HEK293 (cell line): ENCODE measurements at regions not wholly inside any gene's neighbourhood (a gene's known extent, or its start where the extent isn't known, plus 50 kb on each side); places are given as distances from the start of the nearest gene placed in this dataset.
"Not testable (repeated sequence)": the region's sequence is repeated elsewhere in the genome, so short reads cannot be mapped to it uniquely, and the experiment has no call there.

Experiments used
- CTCF ChIA-PET: fragments of 350-600 bp; formaldehyde crosslinking; extraction: SDS; loops from one replicate; lab custom pipeline; 2021; ENCODE audit warnings: antibody characterized with exemption; lab: Yijun Ruan, JAX
- POLR2A ChIA-PET: fragments of 300-600 bp; formaldehyde crosslinking; extraction: SDS; loops from one replicate; lab custom pipeline; 2020; ENCODE audit warnings: antibody characterized with exemption, inconsistent platforms; lab: Yijun Ruan, JAX
- H3K27ac ChIP-seq: fragments of 200-500 bp; sonication (Bioruptor generic); 2 replicates; pipeline ENCODE4 v1.5.1; 2014; ENCODE audit warnings: low read depth, low read length, control low read depth, inconsistent platforms; ENCODE audit errors: extremely low read depth
- H3K36me3 ChIP-seq, 2 experiments: fragments of 200-500 bp in 1 of 2; sonication (Bioruptor generic) in 1 of 2; 1 replicate in 1 of 2; 2 replicates in 1 of 2; pipeline ENCODE4 v1.5.1; 2014 to 2017; ENCODE audit warnings: inconsistent platforms in 2 of 2, low read length in 2 of 2; ENCODE audit not compliant: control insufficient read depth in 2 of 2, insufficient read depth in 1 of 2
- H3K4me1 ChIP-seq: fragments of 200-500 bp; sonication (Bioruptor generic); 2 replicates; pipeline ENCODE4 v1.5.1; 2014; ENCODE audit warnings: mild to moderate bottlenecking, low read length, inconsistent platforms; ENCODE audit not compliant: control insufficient read depth, insufficient read depth
- H3K4me3 ChIP-seq: 2 replicates; pipeline ENCODE4 v1.5.1; 2011; ENCODE audit warnings: low read depth, mild to moderate bottlenecking, control low read depth, low read length, moderate library complexity
- H3K9me3 ChIP-seq: fragments of 200-500 bp; sonication (Bioruptor generic); 2 replicates; pipeline ENCODE4 v1.5.1; 2014; ENCODE audit warnings: low read depth, low read length, inconsistent platforms; ENCODE audit not compliant: control insufficient read depth, insufficient read depth
- HOXA7 ChIP-seq: sonication (generic); formaldehyde crosslinking; IDR thresholded peaks from 2 replicates; pipeline ENCODE4 v1.8.1; 2022; ENCODE audit warnings: missing genetic modification reagents, borderline replicate concordance
- ZEB2 ChIP-seq: fragments of 450-650 bp; formaldehyde crosslinking; IDR thresholded peaks from 2 replicates; pipeline ENCODE4 v1.5.1; 2016; ENCODE audit warnings: missing biosample characterization, missing genetic modification characterization
- ZNF121 ChIP-seq: fragments of 450-650 bp; formaldehyde crosslinking; IDR thresholded peaks from 2 replicates; pipeline ENCODE4 v1.5.1; 2016; ENCODE audit warnings: missing biosample characterization, missing genetic modification characterization
- ZNF341 ChIP-seq: fragments of 450-650 bp; formaldehyde crosslinking; IDR thresholded peaks from 2 replicates; pipeline ENCODE4; 2016; ENCODE audit warnings: low read depth, missing biosample characterization, missing genetic modification characterization
- ZNF510 ChIP-seq: fragments of 450-650 bp; formaldehyde crosslinking; IDR thresholded peaks from 2 replicates; pipeline ENCODE4 v1.5.1; 2018; ENCODE audit warnings: mild to moderate bottlenecking, missing genetic modification characterization, missing biosample characterization; ENCODE audit not compliant: insufficient replicate concordance
- ZNF521 ChIP-seq: fragments of 450-650 bp; formaldehyde crosslinking; IDR thresholded peaks from 2 replicates; pipeline ENCODE4 v1.5.1; 2017; ENCODE audit warnings: missing biosample characterization, mild to moderate bottlenecking, missing genetic modification characterization
- ZNF610 ChIP-seq: fragments of 450-650 bp; formaldehyde crosslinking; IDR thresholded peaks from 2 replicates; pipeline ENCODE4 v1.5.1; 2016; ENCODE audit warnings: missing biosample characterization, missing genetic modification characterization, borderline replicate concordance
- ZNF658 ChIP-seq: fragments of 450-650 bp; formaldehyde crosslinking; IDR thresholded peaks from 2 replicates; pipeline ENCODE4; 2016; ENCODE audit warnings: missing biosample characterization, missing genetic modification characterization
- TF ChIP-seq, protein P1 (sequence below): sonication (generic); formaldehyde crosslinking; IDR thresholded peaks from 2 replicates; pipeline ENCODE4 v1.8.1; 2022; ENCODE audit warnings: mild to moderate bottlenecking, moderate library complexity, missing genetic modification reagents
- TF ChIP-seq, protein P2 (sequence below): fragments of 450-650 bp; formaldehyde crosslinking; IDR thresholded peaks from 2 replicates; pipeline ENCODE4 v1.5.1; 2016; ENCODE audit warnings: missing biosample characterization, missing genetic modification characterization
- TF ChIP-seq, protein P3 (sequence below): fragments of 450-650 bp; formaldehyde crosslinking; IDR thresholded peaks from 2 replicates; pipeline ENCODE4 v1.5.1; 2016; ENCODE audit warnings: missing biosample characterization, missing genetic modification characterization
- TF ChIP-seq, protein P4 (sequence below): fragments of 450-650 bp; formaldehyde crosslinking; IDR thresholded peaks from 2 replicates; pipeline ENCODE4 v1.5.1; 2017; ENCODE audit warnings: missing biosample characterization, mild to moderate bottlenecking, missing genetic modification characterization, moderate library complexity
- TF ChIP-seq, protein P5 (sequence below): fragments of 450-650 bp; formaldehyde crosslinking; IDR thresholded peaks from 2 replicates; pipeline ENCODE4 v1.5.1; 2017; ENCODE audit warnings: missing biosample characterization, missing genetic modification characterization
- TF ChIP-seq, protein P6 (sequence below): fragments of 450-650 bp; formaldehyde crosslinking; IDR thresholded peaks from 2 replicates; pipeline ENCODE4 v1.5.1; 2016; ENCODE audit warnings: missing biosample characterization, missing genetic modification characterization

DNA sequence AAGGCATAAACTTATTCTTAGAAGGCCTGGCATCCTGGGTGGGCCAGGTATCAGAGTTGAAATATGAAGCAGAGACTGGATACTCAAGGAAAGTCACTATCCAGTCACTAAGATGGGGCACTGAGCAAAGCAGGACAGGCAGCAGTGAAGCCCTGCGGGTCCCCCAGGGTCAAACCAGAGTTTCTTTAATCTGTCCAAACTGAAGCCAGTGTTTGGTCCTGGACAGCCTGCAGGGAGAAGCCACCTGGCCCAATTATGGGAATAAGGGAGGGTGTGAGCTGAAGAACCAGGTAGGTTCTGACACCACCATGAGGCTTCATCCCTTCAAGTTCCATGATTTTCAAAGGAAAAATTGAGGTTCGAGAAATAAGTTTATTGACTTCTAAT lies 109.7 kb upstream of the FOXN2 start (continued):
- TF ChIP-seq, protein P1, sequence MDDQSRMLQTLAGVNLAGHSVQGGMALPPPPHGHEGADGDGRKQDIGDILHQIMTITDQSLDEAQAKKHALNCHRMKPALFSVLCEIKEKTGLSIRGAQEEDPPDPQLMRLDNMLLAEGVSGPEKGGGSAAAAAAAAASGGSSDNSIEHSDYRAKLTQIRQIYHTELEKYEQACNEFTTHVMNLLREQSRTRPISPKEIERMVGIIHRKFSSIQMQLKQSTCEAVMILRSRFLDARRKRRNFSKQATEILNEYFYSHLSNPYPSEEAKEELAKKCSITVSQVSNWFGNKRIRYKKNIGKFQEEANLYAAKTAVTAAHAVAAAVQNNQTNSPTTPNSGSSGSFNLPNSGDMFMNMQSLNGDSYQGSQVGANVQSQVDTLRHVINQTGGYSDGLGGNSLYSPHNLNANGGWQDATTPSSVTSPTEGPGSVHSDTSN (CRISPR knock-in tag): no peak
- TF ChIP-seq, protein P2, sequence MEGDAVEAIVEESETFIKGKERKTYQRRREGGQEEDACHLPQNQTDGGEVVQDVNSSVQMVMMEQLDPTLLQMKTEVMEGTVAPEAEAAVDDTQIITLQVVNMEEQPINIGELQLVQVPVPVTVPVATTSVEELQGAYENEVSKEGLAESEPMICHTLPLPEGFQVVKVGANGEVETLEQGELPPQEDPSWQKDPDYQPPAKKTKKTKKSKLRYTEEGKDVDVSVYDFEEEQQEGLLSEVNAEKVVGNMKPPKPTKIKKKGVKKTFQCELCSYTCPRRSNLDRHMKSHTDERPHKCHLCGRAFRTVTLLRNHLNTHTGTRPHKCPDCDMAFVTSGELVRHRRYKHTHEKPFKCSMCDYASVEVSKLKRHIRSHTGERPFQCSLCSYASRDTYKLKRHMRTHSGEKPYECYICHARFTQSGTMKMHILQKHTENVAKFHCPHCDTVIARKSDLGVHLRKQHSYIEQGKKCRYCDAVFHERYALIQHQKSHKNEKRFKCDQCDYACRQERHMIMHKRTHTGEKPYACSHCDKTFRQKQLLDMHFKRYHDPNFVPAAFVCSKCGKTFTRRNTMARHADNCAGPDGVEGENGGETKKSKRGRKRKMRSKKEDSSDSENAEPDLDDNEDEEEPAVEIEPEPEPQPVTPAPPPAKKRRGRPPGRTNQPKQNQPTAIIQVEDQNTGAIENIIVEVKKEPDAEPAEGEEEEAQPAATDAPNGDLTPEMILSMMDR: no peak
- TF ChIP-seq ZNF610 (tag by site-specific recombination) (no peak), HOXA7 (CRISPR knock-in tag) (no peak)
- TF ChIP-seq, all 188 proteins: peak for 0

DNA sequence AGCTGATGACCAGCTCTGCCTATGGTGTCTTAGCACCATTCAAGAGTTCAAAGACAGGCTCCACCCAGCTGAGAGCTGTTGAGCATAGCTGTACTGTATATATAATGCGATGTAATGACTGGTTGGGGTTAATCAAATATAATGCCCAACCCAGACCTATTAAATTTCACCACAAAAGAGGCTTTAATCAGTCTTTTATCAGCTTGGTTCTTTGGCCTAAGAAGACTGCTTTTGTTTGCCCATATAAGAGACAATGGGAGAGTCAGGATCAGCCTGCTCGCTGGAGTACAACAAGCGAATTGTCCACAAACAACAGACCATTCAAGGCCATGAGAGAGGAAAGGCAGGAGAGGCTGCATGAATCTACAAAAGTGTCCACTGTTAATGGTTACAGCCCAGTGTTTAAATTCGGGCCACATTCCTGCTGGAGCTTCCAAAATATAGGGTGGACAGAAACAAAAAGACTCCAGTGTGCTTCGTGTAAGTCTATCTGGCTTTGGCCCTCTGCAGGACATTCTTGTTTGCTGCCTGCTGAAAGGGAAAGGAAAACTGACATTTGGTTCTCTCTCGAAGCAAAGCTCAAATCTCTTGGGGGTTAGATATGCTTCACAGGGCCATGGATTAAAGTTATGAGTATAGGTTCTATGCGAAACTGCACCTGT lies 109.2 kb upstream of the FOXN2 start:
- ChIA-PET CTCF (interaction anchor here (1.2 kb wide), 1 partner anchor 98 kb away, joined by 4 read pairs; no protein-coding TSS in a partner anchor), POLR2A (no interaction called here)
- no peaks in the 10 kb centered on the region for H3K36me3 ChIP-seq
- TF ChIP-seq, protein P3, sequence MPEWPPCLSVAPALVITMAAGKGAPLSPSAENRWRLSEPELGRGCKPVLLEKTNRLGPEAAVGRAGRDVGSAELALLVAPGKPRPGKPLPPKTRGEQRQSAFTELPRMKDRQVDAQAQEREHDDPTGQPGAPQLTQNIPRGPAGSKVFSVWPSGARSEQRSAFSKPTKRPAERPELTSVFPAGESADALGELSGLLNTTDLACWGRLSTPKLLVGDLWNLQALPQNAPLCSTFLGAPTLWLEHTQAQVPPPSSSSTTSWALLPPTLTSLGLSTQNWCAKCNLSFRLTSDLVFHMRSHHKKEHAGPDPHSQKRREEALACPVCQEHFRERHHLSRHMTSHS (tag by site-specific recombination): no peak
- TF ChIP-seq, protein P4, sequence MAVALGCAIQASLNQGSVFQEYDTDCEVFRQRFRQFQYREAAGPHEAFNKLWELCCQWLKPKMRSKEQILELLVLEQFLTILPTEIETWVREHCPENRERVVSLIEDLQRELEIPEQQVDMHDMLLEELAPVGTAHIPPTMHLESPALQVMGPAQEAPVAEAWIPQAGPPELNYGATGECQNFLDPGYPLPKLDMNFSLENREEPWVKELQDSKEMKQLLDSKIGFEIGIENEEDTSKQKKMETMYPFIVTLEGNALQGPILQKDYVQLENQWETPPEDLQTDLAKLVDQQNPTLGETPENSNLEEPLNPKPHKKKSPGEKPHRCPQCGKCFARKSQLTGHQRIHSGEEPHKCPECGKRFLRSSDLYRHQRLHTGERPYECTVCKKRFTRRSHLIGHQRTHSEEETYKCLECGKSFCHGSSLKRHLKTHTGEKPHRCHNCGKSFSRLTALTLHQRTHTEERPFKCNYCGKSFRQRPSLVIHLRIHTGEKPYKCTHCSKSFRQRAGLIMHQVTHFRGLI: no peak
- TF ChIP-seq ZNF521 (tag by site-specific recombination) (no peak), ZNF341 (tag by site-specific recombination) (no peak), ZNF510 (tag by site-specific recombination) (no peak), ZNF121 (tag by site-specific recombination) (no peak), ZNF658 (tag by site-specific recombination) (no peak), ZEB2 (tag by site-specific recombination) (no peak)
- TF ChIP-seq, protein P5, sequence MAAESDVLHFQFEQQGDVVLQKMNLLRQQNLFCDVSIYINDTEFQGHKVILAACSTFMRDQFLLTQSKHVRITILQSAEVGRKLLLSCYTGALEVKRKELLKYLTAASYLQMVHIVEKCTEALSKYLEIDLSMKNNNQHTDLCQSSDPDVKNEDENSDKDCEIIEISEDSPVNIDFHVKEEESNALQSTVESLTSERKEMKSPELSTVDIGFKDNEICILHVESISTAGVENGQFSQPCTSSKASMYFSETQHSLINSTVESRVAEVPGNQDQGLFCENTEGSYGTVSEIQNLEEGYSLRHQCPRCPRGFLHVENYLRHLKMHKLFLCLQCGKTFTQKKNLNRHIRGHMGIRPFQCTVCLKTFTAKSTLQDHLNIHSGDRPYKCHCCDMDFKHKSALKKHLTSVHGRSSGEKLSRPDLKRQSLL (tag by site-specific recombination): no peak
- TF ChIP-seq, protein P6, sequence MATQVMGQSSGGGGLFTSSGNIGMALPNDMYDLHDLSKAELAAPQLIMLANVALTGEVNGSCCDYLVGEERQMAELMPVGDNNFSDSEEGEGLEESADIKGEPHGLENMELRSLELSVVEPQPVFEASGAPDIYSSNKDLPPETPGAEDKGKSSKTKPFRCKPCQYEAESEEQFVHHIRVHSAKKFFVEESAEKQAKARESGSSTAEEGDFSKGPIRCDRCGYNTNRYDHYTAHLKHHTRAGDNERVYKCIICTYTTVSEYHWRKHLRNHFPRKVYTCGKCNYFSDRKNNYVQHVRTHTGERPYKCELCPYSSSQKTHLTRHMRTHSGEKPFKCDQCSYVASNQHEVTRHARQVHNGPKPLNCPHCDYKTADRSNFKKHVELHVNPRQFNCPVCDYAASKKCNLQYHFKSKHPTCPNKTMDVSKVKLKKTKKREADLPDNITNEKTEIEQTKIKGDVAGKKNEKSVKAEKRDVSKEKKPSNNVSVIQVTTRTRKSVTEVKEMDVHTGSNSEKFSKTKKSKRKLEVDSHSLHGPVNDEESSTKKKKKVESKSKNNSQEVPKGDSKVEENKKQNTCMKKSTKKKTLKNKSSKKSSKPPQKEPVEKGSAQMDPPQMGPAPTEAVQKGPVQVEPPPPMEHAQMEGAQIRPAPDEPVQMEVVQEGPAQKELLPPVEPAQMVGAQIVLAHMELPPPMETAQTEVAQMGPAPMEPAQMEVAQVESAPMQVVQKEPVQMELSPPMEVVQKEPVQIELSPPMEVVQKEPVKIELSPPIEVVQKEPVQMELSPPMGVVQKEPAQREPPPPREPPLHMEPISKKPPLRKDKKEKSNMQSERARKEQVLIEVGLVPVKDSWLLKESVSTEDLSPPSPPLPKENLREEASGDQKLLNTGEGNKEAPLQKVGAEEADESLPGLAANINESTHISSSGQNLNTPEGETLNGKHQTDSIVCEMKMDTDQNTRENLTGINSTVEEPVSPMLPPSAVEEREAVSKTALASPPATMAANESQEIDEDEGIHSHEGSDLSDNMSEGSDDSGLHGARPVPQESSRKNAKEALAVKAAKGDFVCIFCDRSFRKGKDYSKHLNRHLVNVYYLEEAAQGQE: no peak
- H3K4me1 ChIP-seq: no peaks in the 10 kb centered on the region
- no peak overlapping the region for H3K27ac ChIP-seq
- no peak overlapping the region for H3K4me3 ChIP-seq
- H3K9me3 ChIP-seq: no peaks in the 10 kb centered on the region

DNA sequence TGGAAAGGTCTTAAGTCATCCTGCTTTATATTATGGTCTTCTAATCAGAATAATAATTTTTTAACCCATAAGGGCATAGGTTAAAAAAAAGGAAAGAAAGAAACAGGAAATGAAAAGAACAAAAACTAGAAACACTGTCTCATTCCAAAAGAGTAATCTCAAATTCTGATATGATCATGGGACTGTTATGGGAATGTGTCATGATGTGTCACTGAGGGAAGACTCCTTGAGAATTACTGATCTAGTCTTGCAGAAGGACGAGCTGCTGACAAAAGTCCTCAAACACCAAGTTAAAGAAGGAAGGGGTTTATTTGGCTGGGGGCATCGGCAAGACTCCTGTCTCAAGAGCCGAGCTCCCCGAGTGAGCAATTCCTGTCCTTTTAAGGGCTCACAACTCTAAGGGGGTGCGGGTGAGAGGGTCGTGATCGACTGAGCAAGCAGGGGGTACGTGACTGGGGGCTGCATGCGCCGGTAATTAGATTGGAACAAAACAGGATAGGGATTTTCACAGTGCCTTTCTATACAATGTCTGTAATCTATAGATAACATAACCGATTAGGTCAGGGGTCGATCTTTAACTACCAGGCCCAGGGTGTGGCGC lies 108.3 kb upstream of the FOXN2 start:
- H3K4me3 ChIP-seq, POLR2A ChIA-PET, H3K36me3 ChIP-seq, H3K4me1 ChIP-seq, H3K9me3 ChIP-seq, H3K27ac ChIP-seq: not testable (repeated sequence)
- CTCF ChIA-PET: interaction anchor here (1.2 kb wide), 1 partner anchor 99 kb away, joined by 4 read pairs; no protein-coding TSS in a partner anchor
